Thyroid gland (tissue), 4 donors: ENCODE measurements at regions not wholly inside any gene's neighbourhood (a gene's known extent, or its start where the extent isn't known, plus 50 kb on each side); places are given as distances from the start of the nearest gene placed in this dataset.
"Not testable (repeated sequence)": the region's sequence is repeated elsewhere in the genome, so short reads cannot be mapped to it uniquely, and the experiment has no call there.

Experiments
- CTCF ChIP-seq, 6 experiments: fragments of 200-600 bp in 3 of 6; fragments of 450-650 bp in 3 of 6; sonication (generic) in 3 of 6; IDR thresholded peaks; one replicate each; pipeline ENCODE4 v1.5.1; 2016 to 2019; ENCODE audit warnings: antibody characterized with exemption in 6 of 6, mild to moderate bottlenecking in 2 of 6, inconsistent platforms in 1 of 6, moderate library complexity in 1 of 6
- POLR2A ChIP-seq, 2 donors: fragments of 450-650 bp; IDR thresholded peaks; one replicate each; pipeline ENCODE4 v1.6.1; 2017; ENCODE audit warnings: antibody characterized with exemption in 2 of 2, mild to moderate bottlenecking in 2 of 2, moderate library complexity in 1 of 2

- TF ChIP-seq CTCF, POLR2A (IDR thresholded peaks at IDR 0.05): not testable (repeated sequence)
Measured at GRCh38 chr13:37280231-37280630, 174.8 kb upstream of the CSNK1A1L start.
